H1 (cell line): ENCODE measurements at regions not wholly inside any gene's neighbourhood (a gene's known extent, or its start where the extent isn't known, plus 50 kb on each side); places are given as distances from the start of the nearest gene placed in this dataset.

Source experiments
- CTCF ChIA-PET: fragments of 300-600 bp; sonication (Branson Sonifier 250); formaldehyde crosslinking; loops from one replicate; lab custom pipeline; 2021; ENCODE audit not compliant: partially characterized antibody; lab: Charles Lee
- POLR2A ChIA-PET: fragments of 300-600 bp; sonication (Branson Sonifier 250); formaldehyde crosslinking; loops from one replicate; lab custom pipeline; 2021; ENCODE audit warnings: inconsistent platforms; ENCODE audit not compliant: partially characterized antibody; lab: Charles Lee
- DNase-seq, 2 experiments: peaks; one replicate each; pipeline versions ENCODE4 v3.0.0 to v3.0.0-alpha.2; 2010 to 2022; ENCODE audit warnings: low spot score in 2 of 2, low read depth in 1 of 2, mixed read lengths in 1 of 2
- FAIRE-seq: peaks from 2 replicates; lab custom pipeline; 2011; peaks lifted over from hg19 to GRCh38; lab: Jason Lieb, UNC
- H2AFZ ChIP-seq: 2 replicates; pipeline ENCODE4 v1.8.1; 2012; ENCODE audit warnings: low read length, inconsistent platforms
- H2AK5ac ChIP-seq: 2 replicates; pipeline ENCODE4 v1.6.1; 2013; ENCODE audit warnings: low read depth, low read length
- H2BK120ac ChIP-seq: replicated peaks from 2 replicates; pipeline ENCODE3; 2013; ENCODE audit warnings: low read depth, low read length, inconsistent platforms
- H2BK12ac ChIP-seq: 2 replicates; pipeline ENCODE4 v1.6.1; 2013; ENCODE audit warnings: low read depth, low read length
- H2BK15ac ChIP-seq: 2 replicates; pipeline ENCODE4 v1.6.1; 2013; ENCODE audit warnings: low read length
- H2BK20ac ChIP-seq: 2 replicates; pipeline ENCODE4 v1.6.1; 2013; ENCODE audit warnings: low read length
- H2BK5ac ChIP-seq: 2 replicates; pipeline ENCODE4 v1.6.1; 2013; ENCODE audit warnings: low read depth, low read length
- H3K14ac ChIP-seq: 2 replicates; pipeline ENCODE4 v1.6.1; 2013; ENCODE audit warnings: inconsistent platforms; ENCODE audit not compliant: insufficient read length
- H3K18ac ChIP-seq: 2 replicates; pipeline ENCODE4 v1.6.1; 2013; ENCODE audit warnings: low read length; ENCODE audit errors: extremely low read depth
- H3K23ac ChIP-seq: 2 replicates; pipeline ENCODE4 v1.6.1; 2013; ENCODE audit warnings: inconsistent platforms; ENCODE audit not compliant: insufficient read length
- H3K23me2 ChIP-seq: 2 replicates; pipeline ENCODE4 v1.6.1; 2013; ENCODE audit warnings: low read depth, low read length
- H3K27ac ChIP-seq: 2 replicates; pipeline ENCODE4 v1.6.1; 2011; ENCODE audit warnings: low read depth, low read length, inconsistent platforms
- H3K27me3 ChIP-seq, 4 experiments: replicated peaks in 1 of 4; 1 replicate in 1 of 4; 2 replicates in 3 of 4; pipeline versions ENCODE4 v1.6.1 to v1.8.1; 2011 to 2013; ENCODE audit warnings: low read length in 3 of 4, mild to moderate bottlenecking in 3 of 4, inconsistent platforms in 2 of 4, mixed read lengths in 2 of 4, moderate library complexity in 1 of 4; ENCODE audit not compliant: control insufficient read depth in 3 of 4, insufficient read depth in 3 of 4; ENCODE audit errors: extremely low read depth in 1 of 4
- H3K36me3 ChIP-seq, 4 experiments: 2 replicates each; pipeline versions ENCODE4 v1.6.1 to v1.8.1; 2011 to 2013; ENCODE audit warnings: mild to moderate bottlenecking in 4 of 4, low read length in 3 of 4, moderate library complexity in 2 of 4, control low read depth in 1 of 4, inconsistent platforms in 1 of 4; ENCODE audit not compliant: insufficient read depth in 4 of 4, control insufficient read depth in 2 of 4
- H3K4ac ChIP-seq: replicated peaks from 2 replicates; pipeline ENCODE3; 2013; ENCODE audit warnings: low read length, low read depth, mixed read lengths, inconsistent platforms; ENCODE audit not compliant: insufficient read length
- H3K4me1 ChIP-seq, 4 experiments: replicated peaks in 1 of 4; 1 replicate in 1 of 4; 2 replicates in 3 of 4; pipeline versions ENCODE4 v1.6.1 to v1.8.1; 2011 to 2013; ENCODE audit warnings: low read length in 3 of 4, inconsistent platforms in 2 of 4, mixed read lengths in 1 of 4; ENCODE audit not compliant: insufficient read depth in 4 of 4, control insufficient read depth in 3 of 4
- H3K4me2 ChIP-seq, 2 experiments: 2 replicates each; pipeline versions ENCODE4 v1.6.1 to v1.8.1; 2011 to 2013; ENCODE audit warnings: low read depth in 2 of 2, low read length in 2 of 2, control low read depth in 1 of 2, inconsistent platforms in 1 of 2, mild to moderate bottlenecking in 1 of 2; ENCODE audit not compliant: insufficient read depth in 1 of 2
- H3K4me3 ChIP-seq, 4 experiments: fragments of 200-600, 300-600 bp in 1 of 4; sonication (generic), shearing (Covaris generic), sonication (Bioruptor Twin) in 1 of 4; 2 replicates each; pipeline versions ENCODE4 v1.5.1 to v1.8.1; 2011 to 2016; ENCODE audit warnings: low read length in 4 of 4, low read depth in 3 of 4, control low read depth in 2 of 4, inconsistent platforms in 2 of 4, mild to moderate bottlenecking in 2 of 4, mixed read lengths in 1 of 4, moderate library complexity in 1 of 4; ENCODE audit not compliant: insufficient read depth in 2 of 4; ENCODE audit errors: extremely low read depth in 1 of 4
- H3K56ac ChIP-seq: replicated peaks from 2 replicates; pipeline ENCODE3; 2013; ENCODE audit warnings: low read depth, mild to moderate bottlenecking, mixed read lengths, low read length, inconsistent platforms; ENCODE audit not compliant: insufficient read length
- H3K79me1 ChIP-seq: 2 replicates; pipeline ENCODE4 v1.6.1; 2013; ENCODE audit warnings: low read depth, low read length, control low read depth
- H3K79me2 ChIP-seq, 2 experiments: 2 replicates each; pipeline versions ENCODE4 v1.6.1 to v1.8.1; 2012 to 2013; ENCODE audit warnings: low read length in 2 of 2, mild to moderate bottlenecking in 2 of 2, inconsistent platforms in 1 of 2; ENCODE audit not compliant: insufficient read depth in 2 of 2, control insufficient read depth in 1 of 2
- H3K9ac ChIP-seq, 4 experiments: replicated peaks in 1 of 4; 1 replicate in 1 of 4; 2 replicates in 3 of 4; pipeline versions ENCODE4 v1.6.1 to v1.8.1; 2011 to 2013; ENCODE audit warnings: low read depth in 3 of 4, low read length in 3 of 4, control low read depth in 2 of 4, mild to moderate bottlenecking in 2 of 4, moderate library complexity in 2 of 4, inconsistent platforms in 1 of 4; ENCODE audit errors: extremely low read depth in 1 of 4
- H3K9me3 ChIP-seq, 2 experiments: 2 replicates each; pipeline versions ENCODE4 v1.6.1 to v1.8.1; 2012 to 2013; ENCODE audit warnings: mild to moderate bottlenecking in 2 of 2, moderate library complexity in 2 of 2, control low read depth in 1 of 2, inconsistent platforms in 1 of 2, low read depth in 1 of 2, low read length in 1 of 2, mixed read lengths in 1 of 2; ENCODE audit not compliant: insufficient read depth in 2 of 2
- H4K20me1 ChIP-seq, 2 experiments: replicated peaks in 1 of 2; 2 replicates each; pipeline versions ENCODE3 to v1.8.1; 2011 to 2013; ENCODE audit warnings: inconsistent platforms in 2 of 2, low read length in 2 of 2, mild to moderate bottlenecking in 1 of 2; ENCODE audit not compliant: insufficient read depth in 2 of 2, control insufficient read depth in 1 of 2
- H4K5ac ChIP-seq: 2 replicates; pipeline ENCODE4 v1.6.1; 2013; ENCODE audit warnings: low read length, low read depth, mixed read lengths, inconsistent platforms; ENCODE audit not compliant: insufficient read length
- H4K8ac ChIP-seq: 2 replicates; pipeline ENCODE4 v1.8.0; 2013; ENCODE audit warnings: mild to moderate bottlenecking, moderate library complexity, low read length, inconsistent platforms; ENCODE audit not compliant: insufficient read depth; ENCODE audit errors: extremely low read depth
- H4K91ac ChIP-seq: replicated peaks from 2 replicates; pipeline ENCODE3; 2013; ENCODE audit warnings: low read length, mixed read lengths, inconsistent platforms; ENCODE audit not compliant: insufficient read length
- CHD2 ChIP-seq: IDR thresholded peaks from 2 replicates; pipeline ENCODE4 v1.6.1; 2012; ENCODE audit warnings: low read length, improper control_type of control experiment
- CTBP2 ChIP-seq: IDR thresholded peaks from 2 replicates; pipeline ENCODE4 v1.7.0; 2011; ENCODE audit warnings: borderline replicate concordance, mild to moderate bottlenecking, moderate library complexity, mixed read lengths, low read length; ENCODE audit not compliant: insufficient read depth, insufficient read length
- KDM1A ChIP-seq: fragments of 200-600, 300-600 bp; sonication (generic); IDR thresholded peaks from 2 replicates; pipeline ENCODE4 v1.7.1; 2016; ENCODE audit warnings: mild to moderate bottlenecking, low read length, borderline replicate concordance
- NRF1 ChIP-seq: IDR thresholded peaks from 2 replicates; pipeline ENCODE4 v1.6.1; 2011; ENCODE audit warnings: mild to moderate bottlenecking, low read depth, low read length, improper control_type of control experiment
- POLR2A ChIP-seq, 2 experiments: IDR thresholded peaks; 1 replicate in 1 of 2; 2 replicates in 1 of 2; pipeline ENCODE4 v1.6.1; 2011; ENCODE audit warnings: low read depth in 2 of 2, low read length in 2 of 2, mild to moderate bottlenecking in 2 of 2; ENCODE audit errors: control extremely low read depth in 1 of 2
- RAD21 ChIP-seq, 2 experiments: IDR thresholded peaks in 1 of 2; conservative IDR thresholded peaks in 1 of 2; 2 replicates each; pipeline ENCODE4 v1.6.1; 2011; ENCODE audit warnings: low read depth in 2 of 2, low read length in 2 of 2, improper control_type of control experiment in 1 of 2, inconsistent platforms in 1 of 2, mild to moderate bottlenecking in 1 of 2, moderate library complexity in 1 of 2
- RNF2 ChIP-seq: fragments of 200-900, 300-1000 bp; sonication (generic); IDR thresholded peaks from 2 replicates; pipeline ENCODE4 v1.7.1; 2016; ENCODE audit warnings: borderline replicate concordance, low read depth, mild to moderate bottlenecking, antibody characterized with exemption, low read length; ENCODE audit not compliant: poor library complexity, severe bottlenecking; ENCODE audit errors: missing control alignments
- RXRA ChIP-seq: IDR thresholded peaks from 2 replicates; pipeline ENCODE4 v1.6.1; 2011; ENCODE audit warnings: low read depth, mild to moderate bottlenecking, low read length, moderate library complexity; ENCODE audit not compliant: insufficient read depth
- TCF12 ChIP-seq: IDR thresholded peaks from 2 replicates; pipeline ENCODE4 v1.6.1; 2011; ENCODE audit warnings: low read depth, mild to moderate bottlenecking, low read length
- WGBS, 2 experiments: shearing (Covaris generic) in 1 of 2; methylation state at CpG; one replicate each; pipeline versions ENCODE4 v1.1.6 to v1.1.7; 2013 to 2015; ENCODE audit warnings: low lambda C conversion rate in 2 of 2, mixed read lengths in 2 of 2, inconsistent platforms in 1 of 2, low coverage in 1 of 2, missing lambda C conversion rate in 1 of 2; ENCODE audit not compliant: insufficient replicate concordance in 2 of 2, insufficient coverage in 1 of 2, insufficient read length in 1 of 2; ENCODE audit errors: extremely low coverage in 1 of 2, missing lambda C conversion rate in 1 of 2; 5-methylcytosine and 5-hydroxymethylcytosine counted together

DNA sequence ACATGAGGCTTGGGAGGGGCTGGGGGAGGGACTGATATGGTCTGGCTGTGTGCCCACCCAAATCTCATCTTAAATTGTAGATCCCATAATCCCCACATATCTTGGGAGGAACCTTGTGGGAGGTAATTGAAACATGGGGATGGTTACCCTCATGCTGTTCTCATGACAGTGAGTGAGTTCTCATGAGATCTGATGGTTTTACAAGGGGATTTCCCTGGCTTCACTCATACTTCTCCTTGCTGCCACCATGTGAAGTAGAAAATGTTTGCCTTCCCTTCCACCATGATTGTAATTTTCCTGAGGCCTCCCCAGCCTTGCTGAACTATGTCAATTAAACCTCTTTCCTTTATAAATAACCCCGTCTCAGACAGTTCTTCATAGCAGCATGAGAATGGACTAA, 362.9 kb downstream of the PCNX1 start:
- H3K18ac ChIP-seq, result no peak overlapping the region
- no peak for FAIRE-seq
- no peaks in the 10 kb centered on the region for H3K79me1 ChIP-seq
- no peak for TF ChIP-seq RNF2
- no peak for TF ChIP-seq RXRA
- TF ChIP-seq RAD21 (IDR thresholded peaks at IDR 0.05 in 1 of 2, conservative IDR thresholded peaks at IDR 0.05 in 1 of 2; ENCODE audit: low read depth in 2 of 2, low read length in 2 of 2), result no peak
- TF ChIP-seq NRF1, result no peak
- TF ChIP-seq CTBP2, result no peak
- TF ChIP-seq CHD2, result no peak
- TF ChIP-seq TCF12, result no peak
- TF ChIP-seq POLR2A (IDR thresholded peaks at IDR 0.05; ENCODE audit: control extremely low read depth in 1 of 2, low read depth in 2 of 2, low read length in 2 of 2), result no peak
- TF ChIP-seq KDM1A, result no peak
- H3K4me1 ChIP-seq, result no peaks in the 10 kb centered on the region
- no peak overlapping the region for H3K4me3 ChIP-seq
- H4K8ac ChIP-seq, result no peak overlapping the region
- H3K27ac ChIP-seq, result no peak overlapping the region
- ChIA-PET CTCF (no interaction called here), POLR2A (no interaction called here)
- no peaks in the 10 kb centered on the region for H4K20me1 ChIP-seq
- no peak overlapping the region for H2AFZ ChIP-seq
- no peak overlapping the region for H3K9ac ChIP-seq
- no peaks in the 10 kb centered on the region; a peak in 1 of 8 replicates for H3K36me3 ChIP-seq
- no peak overlapping the region for H2BK15ac ChIP-seq
- no peak overlapping the region for H2BK12ac ChIP-seq
- no peak for DNase-seq
- 92% methylated on average over 1 of the region's 1 CpG; no CpG with 5 or more reads in 1 of the 2 experiments for WGBS, 2 experiments
- H4K91ac ChIP-seq, result no peak overlapping the region
- H2BK5ac ChIP-seq, result no peak overlapping the region
- no peak overlapping the region for H3K23ac ChIP-seq
- H3K56ac ChIP-seq, result no peak overlapping the region
- H3K14ac ChIP-seq, result no peak overlapping the region
- no peaks in the 10 kb centered on the region for H3K23me2 ChIP-seq
- no peak overlapping the region for H3K4ac ChIP-seq
- peaks cover 7 to 8% of the 10 kb centered on the region in 2 experiments; a peak in 3 of 4 replicates for H3K9me3 ChIP-seq
- no peak overlapping the region for H2BK120ac ChIP-seq
- H2AK5ac ChIP-seq, result no peak overlapping the region
- no peaks in the 10 kb centered on the region for H3K27me3 ChIP-seq
- H2BK20ac ChIP-seq, result no peak overlapping the region
- no peak overlapping the region for H4K5ac ChIP-seq
- H3K79me2 ChIP-seq, result no peaks in the 10 kb centered on the region
- H3K4me2 ChIP-seq, result no peak overlapping the region
